Cardiac fibroblast (primary cell): ENCODE measurements at regions not wholly inside any gene's neighbourhood (a gene's known extent, or its start where the extent isn't known, plus 50 kb on each side); places are given as distances from the start of the nearest gene placed in this dataset.
"Not testable (repeated sequence)": the region's sequence is repeated elsewhere in the genome, so short reads cannot be mapped to it uniquely, and the experiment has no call there.

Experiments
- DNase-seq, 2 donors: peaks; one replicate each; pipeline versions ENCODE4 v3.0.0 to v3.0.0-alpha.2; 2010; ENCODE audit warnings: low read depth in 2 of 2
- H3K4me3 ChIP-seq, 2 donors: replicated peaks in 1 of 2; 1 replicate in 1 of 2; 2 replicates in 1 of 2; pipeline ENCODE4 v1.5.1; 2011; ENCODE audit warnings: low read depth in 2 of 2, low read length in 2 of 2, mild to moderate bottlenecking in 2 of 2, moderate library complexity in 1 of 2
- TF ChIP-seq, protein P1 (sequence below): IDR thresholded peaks from one replicate; pipeline ENCODE4 v1.5.1; 2011; ENCODE audit warnings: low read depth, mild to moderate bottlenecking, low read length, inconsistent platforms

DNA sequence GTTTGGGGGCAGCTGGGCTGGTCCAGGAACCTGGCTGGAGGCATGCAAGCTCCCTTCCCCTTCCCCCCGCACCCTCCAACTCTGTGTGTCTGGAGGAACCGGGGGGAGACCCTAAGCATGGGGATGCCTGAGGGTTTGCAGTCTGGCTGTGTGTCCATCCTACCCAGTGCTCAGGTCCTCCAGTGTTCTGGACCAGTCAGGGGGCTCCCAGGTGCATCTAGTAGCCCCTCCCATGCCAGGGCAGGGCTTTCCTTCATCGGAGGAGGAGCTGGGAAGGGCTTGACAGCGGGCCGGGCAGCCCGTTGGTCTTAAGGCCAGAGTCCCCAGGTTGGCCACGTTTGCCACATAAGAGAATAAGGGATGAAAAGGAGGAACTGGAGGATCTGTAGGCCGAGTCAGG, 62.6 kb upstream of the IGFBPL1 start:
- TF ChIP-seq, protein P1, sequence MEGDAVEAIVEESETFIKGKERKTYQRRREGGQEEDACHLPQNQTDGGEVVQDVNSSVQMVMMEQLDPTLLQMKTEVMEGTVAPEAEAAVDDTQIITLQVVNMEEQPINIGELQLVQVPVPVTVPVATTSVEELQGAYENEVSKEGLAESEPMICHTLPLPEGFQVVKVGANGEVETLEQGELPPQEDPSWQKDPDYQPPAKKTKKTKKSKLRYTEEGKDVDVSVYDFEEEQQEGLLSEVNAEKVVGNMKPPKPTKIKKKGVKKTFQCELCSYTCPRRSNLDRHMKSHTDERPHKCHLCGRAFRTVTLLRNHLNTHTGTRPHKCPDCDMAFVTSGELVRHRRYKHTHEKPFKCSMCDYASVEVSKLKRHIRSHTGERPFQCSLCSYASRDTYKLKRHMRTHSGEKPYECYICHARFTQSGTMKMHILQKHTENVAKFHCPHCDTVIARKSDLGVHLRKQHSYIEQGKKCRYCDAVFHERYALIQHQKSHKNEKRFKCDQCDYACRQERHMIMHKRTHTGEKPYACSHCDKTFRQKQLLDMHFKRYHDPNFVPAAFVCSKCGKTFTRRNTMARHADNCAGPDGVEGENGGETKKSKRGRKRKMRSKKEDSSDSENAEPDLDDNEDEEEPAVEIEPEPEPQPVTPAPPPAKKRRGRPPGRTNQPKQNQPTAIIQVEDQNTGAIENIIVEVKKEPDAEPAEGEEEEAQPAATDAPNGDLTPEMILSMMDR, result no peak
- DNase-seq, result no peak
- no peak overlapping the region for H3K4me3 ChIP-seq

GRCh38 chr9:38486056-38486615, 61.9 kb upstream of the IGFBPL1 start:
- TF ChIP-seq, protein P1, result no peak
- no peak overlapping the region for H3K4me3 ChIP-seq
- DNase-seq, result no peak

GRCh38 chr9:38484076-38484665, 59.9 kb upstream of the IGFBPL1 start:
- H3K4me3 ChIP-seq, DNase-seq: not testable (repeated sequence)

DNA sequence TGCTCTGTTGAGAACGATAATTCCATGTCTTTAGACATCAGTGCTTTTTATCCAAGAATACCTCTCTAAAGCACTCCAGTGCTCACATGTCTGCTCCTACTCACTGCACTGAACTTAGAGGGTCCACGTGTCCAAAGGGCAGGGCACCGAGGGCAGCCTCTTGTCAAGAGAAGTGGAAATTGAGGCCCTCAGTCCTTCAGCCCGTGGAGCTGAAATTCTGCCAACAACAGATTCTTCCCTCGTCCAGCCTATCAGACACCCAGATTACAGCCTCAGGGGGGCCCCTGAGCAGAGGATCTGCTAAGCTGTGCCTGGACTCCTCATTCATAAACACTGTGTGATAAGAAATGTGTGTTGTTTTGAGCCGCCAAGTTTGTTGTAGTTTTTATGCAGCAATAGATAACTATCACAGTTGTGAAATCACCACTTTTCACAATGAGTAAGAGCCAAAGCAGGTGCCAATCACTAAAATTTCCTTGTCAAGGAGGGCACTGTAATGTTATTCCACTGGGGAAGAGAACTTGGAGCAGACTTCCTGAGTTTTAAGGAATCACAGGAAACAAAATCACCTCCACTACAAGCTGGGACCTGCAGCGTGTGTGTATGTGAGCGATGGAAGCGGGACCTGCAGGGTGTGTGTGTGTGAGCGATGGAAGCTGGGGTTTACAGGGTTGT, 58.8 kb upstream of the IGFBPL1 start:
- no peak for DNase-seq
- TF ChIP-seq, protein P1, result no peak
- no peak overlapping the region for H3K4me3 ChIP-seq

GRCh38 chr9:38478211-38478610, 54.0 kb upstream of the IGFBPL1 start:
- no peak overlapping the region for H3K4me3 ChIP-seq
- TF ChIP-seq, protein P1, result no peak
- DNase-seq, result no peak

- not testable (repeated sequence) for DNase-seq, H3K4me3 ChIP-seq
Observed at GRCh38 chr9:38474476-38474875, 50.2 kb upstream of the IGFBPL1 start.
